ENCODE measurements at regions not wholly inside any gene's neighbourhood (a gene's known extent, or its start where the extent isn't known, plus 50 kb on each side); places are given as distances from the start of the nearest gene placed in this dataset.

- TF ChIP-seq POLR2A (IDR thresholded peaks at IDR 0.05; ENCODE audit: low read length) (no peak), GATA1 (IDR thresholded peaks at IDR 0.05; ENCODE audit: low read depth, low read length) (no peak)
- no peak for DNase-seq
These were observed 211.3 kb downstream of the CYP26B1 start for GRCh38 chr2:71936076-71937030.

DNA sequence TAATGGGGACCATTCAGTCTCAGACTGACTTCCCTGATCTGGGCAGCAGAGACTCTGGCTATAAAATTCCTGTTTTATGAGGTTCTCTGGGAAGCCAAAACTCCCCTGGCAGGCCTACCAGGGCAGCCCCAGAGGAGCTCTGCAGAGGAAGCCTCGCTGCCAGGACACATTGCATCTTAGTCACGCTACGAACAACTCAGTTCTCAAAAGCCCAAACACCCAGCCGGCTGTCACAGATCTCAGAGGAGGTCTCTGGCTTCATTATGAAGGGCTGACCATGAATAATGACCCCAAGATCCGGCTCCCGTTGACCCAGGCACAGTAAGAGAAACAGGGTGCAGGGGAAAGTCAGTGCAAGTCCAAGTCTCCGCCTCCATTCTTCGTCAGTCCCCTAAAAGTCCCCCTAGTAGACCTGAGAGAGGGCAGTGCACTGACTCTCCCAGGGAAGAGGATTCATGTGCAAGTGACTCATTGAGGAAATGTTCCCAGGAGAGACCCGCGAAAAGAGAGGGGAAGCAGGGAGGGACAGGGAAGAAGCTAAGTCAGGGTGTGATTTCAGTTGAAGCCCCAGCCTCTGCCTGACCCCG, 212.3 kb downstream of the CYP26B1 start:
- no peak for DNase-seq
- no peak for TF ChIP-seq POLR2A (IDR thresholded peaks at IDR 0.05; ENCODE audit: low read length)
- no peak for TF ChIP-seq GATA1 (IDR thresholded peaks at IDR 0.05; ENCODE audit: low read depth, low read length)

DNA sequence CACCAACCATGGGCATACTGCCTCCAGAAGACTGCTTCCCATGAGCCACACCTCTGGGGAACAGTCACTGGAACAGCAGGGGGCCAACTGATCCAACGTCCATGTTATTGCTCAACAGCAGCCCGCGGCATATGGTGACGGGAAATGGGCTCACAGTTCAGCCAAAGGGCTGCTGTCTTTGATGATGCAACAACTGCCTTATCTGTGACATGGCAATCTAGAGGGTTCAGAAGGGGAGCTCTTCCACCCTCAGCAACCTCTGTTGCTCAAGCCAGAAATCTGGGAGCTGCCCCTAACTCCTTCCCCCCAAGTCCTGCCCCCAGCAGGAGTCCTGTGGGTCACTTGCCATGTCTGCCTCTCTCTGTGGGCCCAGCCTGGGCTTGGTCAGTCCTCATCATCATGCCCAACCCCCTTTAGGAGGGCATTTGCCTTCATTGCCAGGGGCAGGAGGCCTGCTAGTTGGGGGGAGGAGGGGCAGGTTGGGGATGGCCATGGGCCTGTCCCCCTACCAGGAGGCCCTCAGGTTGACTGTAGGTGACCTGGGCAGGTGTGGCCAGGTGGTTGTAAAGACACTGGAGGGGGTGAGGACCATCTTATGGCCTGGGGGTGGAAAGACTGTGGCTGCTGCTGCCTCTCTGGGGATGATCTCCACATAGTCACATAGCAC, 212.9 kb downstream of the CYP26B1 start:
- no peak for TF ChIP-seq POLR2A (IDR thresholded peaks at IDR 0.05; ENCODE audit: low read length)
- no peak for TF ChIP-seq GATA1 (IDR thresholded peaks at IDR 0.05; ENCODE audit: low read depth, low read length)
- peak; percentile 37 to 57 for DNase-seq

GRCh38 chr2:71934320-71934593, 213.4 kb downstream of the CYP26B1 start:
- no peak for DNase-seq
- TF ChIP-seq POLR2A (IDR thresholded peaks at IDR 0.05; ENCODE audit: low read length) (no peak), GATA1 (IDR thresholded peaks at IDR 0.05; ENCODE audit: low read depth, low read length) (no peak)

- TF ChIP-seq GATA1 (IDR thresholded peaks at IDR 0.05; ENCODE audit: low read depth, low read length): no peak
- TF ChIP-seq POLR2A (IDR thresholded peaks at IDR 0.05; ENCODE audit: low read length): no peak
- DNase-seq: peak in 1 of 2 experiments; percentile 9
These were observed 214.0 kb downstream of the CYP26B1 start for GRCh38 chr2:71933467-71934319.

DNA sequence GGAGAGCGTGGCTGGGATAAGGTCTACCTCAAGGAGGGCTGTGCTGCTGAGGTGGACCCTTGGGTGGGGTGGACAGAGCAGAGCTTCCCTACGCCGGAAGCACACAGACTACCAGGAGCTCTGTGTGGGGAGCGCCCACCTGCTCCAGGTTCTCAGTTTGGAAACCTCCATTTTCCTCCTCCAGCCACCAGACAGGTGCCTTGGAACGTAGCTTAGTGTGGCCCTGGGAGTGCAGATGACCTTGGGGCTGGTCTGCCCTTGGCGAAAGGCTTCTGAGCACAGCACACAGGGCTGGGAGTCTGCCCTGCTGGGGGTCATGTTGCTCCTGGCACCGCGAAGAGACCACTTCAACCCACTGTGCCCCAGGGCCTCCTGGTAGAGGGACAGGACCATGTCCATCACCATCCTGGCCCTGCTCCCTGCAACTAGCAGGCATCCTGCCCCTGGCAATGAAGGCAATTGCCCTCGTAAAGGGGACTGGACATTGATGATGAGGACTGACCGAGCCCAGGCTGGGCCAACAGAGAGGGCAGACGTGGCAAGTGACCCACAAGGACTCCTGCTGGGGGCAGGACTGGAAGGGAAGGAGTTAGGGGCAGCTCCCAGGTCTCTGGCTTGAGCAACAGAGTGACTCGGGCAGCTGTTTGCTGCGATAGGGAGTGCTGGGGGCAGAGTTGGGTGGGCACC, 214.7 kb downstream of the CYP26B1 start:
- no peak for TF ChIP-seq POLR2A (IDR thresholded peaks at IDR 0.05; ENCODE audit: low read length)
- TF ChIP-seq GATA1 (IDR thresholded peaks at IDR 0.05; ENCODE audit: low read depth, low read length): no peak
- DNase-seq: no peak

DNA sequence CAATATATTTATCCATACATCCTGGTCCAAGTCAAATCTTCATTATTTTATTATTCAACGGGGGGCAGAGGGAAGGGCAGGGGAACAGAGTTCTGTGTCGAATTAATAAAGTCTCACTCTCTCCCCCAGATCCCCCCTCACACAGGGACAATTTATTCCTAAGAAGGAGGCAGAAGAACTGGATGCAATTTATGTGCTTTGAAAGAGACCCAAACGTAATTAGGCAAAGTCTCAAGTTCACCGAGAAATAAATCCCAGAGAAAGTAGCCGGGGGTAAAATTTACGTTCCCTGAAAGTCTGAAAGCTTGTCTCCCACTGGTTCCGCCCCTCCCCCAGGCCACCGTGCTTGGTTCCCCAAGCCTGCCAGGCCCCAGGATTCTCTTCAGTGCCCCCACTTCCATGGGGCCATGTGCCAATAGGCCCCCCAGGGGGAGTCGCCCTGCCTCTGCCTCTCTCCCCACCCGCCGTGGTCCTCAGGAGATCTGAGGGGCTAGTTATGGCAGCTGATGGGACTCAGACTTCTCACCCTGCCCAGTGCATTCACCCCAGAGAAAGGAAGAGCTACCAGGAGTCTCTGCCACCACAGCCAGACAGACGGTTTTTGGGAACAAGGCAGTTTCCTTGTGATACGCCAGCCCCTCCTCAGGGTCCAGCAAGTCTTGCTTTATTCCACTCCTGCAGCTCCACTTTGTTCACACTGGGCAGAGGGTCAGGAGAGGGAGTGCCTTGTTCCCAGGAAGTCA, 215.5 kb downstream of the CYP26B1 start:
- no peak for TF ChIP-seq GATA1 (IDR thresholded peaks at IDR 0.05; ENCODE audit: low read depth, low read length)
- no peak for TF ChIP-seq POLR2A (IDR thresholded peaks at IDR 0.05; ENCODE audit: low read length)
- no peak for DNase-seq

DNA sequence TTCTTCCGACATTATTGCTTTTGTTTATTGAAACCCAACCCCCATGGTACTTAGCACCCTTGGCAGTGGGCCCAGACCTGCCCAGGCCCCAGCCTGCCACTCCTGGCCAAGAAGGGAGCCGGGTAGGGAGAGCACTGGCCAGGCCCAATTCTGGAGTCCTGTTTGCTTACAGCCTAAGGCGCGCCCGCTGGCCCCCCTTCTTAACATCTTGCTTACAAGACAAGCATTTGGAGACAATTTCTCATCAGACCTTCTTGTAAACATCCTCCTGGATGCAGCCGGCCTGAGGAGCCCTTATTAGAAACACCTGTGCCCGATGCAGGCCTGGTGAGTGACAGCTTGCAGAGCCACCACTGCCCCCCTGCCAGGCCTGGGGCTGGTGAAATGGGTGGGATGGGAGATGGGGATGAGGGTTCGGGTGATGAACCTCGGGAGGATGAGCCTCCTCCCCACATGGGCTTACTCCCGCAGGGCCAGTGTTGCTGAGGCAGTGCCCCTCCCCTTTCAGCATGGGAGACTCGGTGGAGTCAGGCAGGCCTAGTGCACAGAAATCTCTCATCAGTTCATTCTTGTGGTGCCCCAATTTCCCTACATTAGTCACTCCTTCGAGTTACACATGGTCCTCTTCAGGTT, 217.5 kb downstream of the CYP26B1 start:
- TF ChIP-seq POLR2A (IDR thresholded peaks at IDR 0.05; ENCODE audit: low read length): no peak
- TF ChIP-seq GATA1 (IDR thresholded peaks at IDR 0.05; ENCODE audit: low read depth, low read length): no peak
- no peak for DNase-seq

- TF ChIP-seq POLR2A (IDR thresholded peaks at IDR 0.05; ENCODE audit: low read length) (no peak), GATA1 (IDR thresholded peaks at IDR 0.05; ENCODE audit: low read depth, low read length) (no peak)
- DNase-seq: no peak
These were observed 218.2 kb downstream of the CYP26B1 start for GRCh38 chr2:71929482-71929772.

GRCh38 chr2:71928734-71929481, 218.8 kb downstream of the CYP26B1 start:
- no peak for DNase-seq
- TF ChIP-seq POLR2A (IDR thresholded peaks at IDR 0.05; ENCODE audit: low read length) (no peak), GATA1 (IDR thresholded peaks at IDR 0.05; ENCODE audit: low read depth, low read length) (no peak)

DNA sequence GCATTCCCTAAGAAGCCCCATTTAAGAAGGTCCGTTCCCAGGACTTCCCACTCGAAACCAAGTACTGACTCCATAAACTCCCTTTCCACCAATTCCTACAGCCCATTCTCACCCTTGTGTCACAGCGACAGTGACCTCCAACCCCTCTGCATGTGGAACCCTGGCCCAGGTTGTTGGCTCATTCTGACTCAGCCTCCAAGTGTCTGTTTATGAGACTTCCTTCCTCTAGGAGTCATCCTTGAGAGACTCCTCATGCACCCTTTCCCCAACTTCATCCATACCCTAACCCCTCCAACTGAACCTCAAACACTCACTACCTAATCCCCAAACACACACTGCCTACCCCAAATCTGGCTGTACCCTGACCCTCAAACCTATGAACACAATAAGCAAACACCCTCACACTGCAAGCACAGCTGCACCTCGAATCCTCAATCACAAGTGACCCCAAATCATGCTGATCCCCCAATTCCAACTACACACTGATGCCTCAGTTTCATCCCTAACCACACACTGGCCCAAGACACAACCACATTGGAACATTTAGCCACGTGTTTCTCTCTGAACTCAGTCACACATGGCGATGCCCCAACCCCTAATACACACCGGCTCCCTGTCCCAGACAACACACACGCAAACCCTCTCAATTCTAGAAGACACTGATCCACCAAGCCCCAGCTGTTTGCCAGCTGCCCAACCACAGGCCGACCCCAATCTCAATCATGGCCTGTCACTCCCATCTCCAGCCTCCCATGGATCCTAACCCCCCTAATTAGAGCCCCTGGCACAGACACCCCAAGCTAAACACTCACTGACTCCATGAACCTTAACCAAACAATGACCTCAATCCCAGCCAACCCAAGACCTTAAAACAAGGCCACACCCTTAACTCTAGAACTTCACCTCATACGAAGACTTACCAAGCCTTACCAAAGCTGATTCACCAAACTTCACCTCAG, 219.6 kb downstream of the CYP26B1 start:
- DNase-seq: no peak
- no peak for TF ChIP-seq POLR2A (IDR thresholded peaks at IDR 0.05; ENCODE audit: low read length)
- TF ChIP-seq GATA1 (IDR thresholded peaks at IDR 0.05; ENCODE audit: low read depth, low read length): no peak
